Amniotic epithelial cell (primary cell): ENCODE measurements at regions not wholly inside any gene's neighbourhood (a gene's known extent, or its start where the extent isn't known, plus 50 kb on each side); places are given as distances from the start of the nearest gene placed in this dataset.
"Not testable (repeated sequence)": the region's sequence is repeated elsewhere in the genome, so short reads cannot be mapped to it uniquely, and the experiment has no call there.

Experiments
- DNase-seq: peaks from one replicate; pipeline ENCODE4 v3.0.0-alpha.2; 2010; ENCODE audit warnings: low read depth

GRCh38 chr5:101751105-101751504 lies 545.0 kb downstream of the SLCO4C1 start:
- DNase-seq, result no peak

DNA sequence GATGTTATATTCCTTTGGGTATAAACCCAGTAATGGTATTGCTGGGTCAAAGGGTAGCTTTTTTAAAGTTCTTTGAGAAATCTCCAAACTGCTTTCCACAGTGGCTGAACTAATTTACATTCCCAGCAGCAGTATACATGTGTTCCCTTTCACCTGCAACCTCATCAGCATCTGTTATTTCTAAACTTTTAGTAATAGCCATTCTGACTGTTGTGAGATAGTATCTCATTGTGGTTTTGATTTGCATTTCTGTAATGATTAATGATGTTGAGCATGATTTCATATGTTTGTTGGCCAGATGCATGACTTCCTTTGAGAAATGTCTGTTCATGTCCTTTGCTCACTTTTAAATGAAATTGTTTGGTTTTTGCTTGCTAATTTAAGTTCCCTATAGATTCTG lies 553.1 kb downstream of the SLCO4C1 start:
- DNase-seq, result not testable (repeated sequence)

- DNase-seq, result no peak
These were observed 567.2 kb downstream of the SLCO4C1 start for GRCh38 chr5:101728933-101729332.

DNA sequence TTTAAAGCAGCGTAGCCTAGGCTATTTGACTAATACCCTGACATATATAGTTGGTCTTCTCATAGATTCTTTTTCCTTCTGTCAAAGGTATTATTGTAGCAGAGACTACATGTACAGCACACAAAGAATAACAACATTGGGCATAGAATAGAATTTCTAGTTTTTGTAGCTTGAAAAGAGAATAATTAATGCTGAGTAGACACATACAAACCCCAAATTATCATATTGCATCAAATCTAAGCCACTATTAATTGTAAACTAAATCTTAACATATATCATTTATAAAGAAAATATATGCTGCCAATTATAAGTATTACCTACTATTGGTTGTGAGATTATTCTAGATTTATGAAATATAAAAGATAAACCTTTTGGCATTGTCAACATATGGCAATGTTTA lies 574.5 kb downstream of the SLCO4C1 start:
- DNase-seq, result no peak

DNA sequence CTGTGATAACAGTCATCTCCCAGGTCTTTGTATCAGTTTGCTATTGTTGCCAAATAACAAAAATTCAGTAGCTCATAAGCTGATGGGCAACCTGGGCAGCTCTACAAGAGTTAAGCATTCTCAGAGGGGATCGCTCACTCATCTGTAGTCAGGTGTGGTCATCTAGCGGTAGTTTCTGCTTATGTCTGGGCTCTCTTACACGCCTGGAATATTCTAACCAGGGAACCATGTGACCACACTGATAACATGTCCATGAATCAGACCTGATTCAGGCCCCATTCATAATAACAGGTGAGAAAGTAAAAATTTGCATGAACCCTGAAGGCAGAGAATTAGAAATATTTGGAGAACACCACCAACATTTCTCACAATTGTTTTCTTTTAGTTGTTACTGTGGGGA lies 576.1 kb downstream of the SLCO4C1 start:
- DNase-seq, result no peak

- no peak for DNase-seq
These were observed 578.4 kb downstream of the SLCO4C1 start for GRCh38 chr5:101717721-101718120.

DNA sequence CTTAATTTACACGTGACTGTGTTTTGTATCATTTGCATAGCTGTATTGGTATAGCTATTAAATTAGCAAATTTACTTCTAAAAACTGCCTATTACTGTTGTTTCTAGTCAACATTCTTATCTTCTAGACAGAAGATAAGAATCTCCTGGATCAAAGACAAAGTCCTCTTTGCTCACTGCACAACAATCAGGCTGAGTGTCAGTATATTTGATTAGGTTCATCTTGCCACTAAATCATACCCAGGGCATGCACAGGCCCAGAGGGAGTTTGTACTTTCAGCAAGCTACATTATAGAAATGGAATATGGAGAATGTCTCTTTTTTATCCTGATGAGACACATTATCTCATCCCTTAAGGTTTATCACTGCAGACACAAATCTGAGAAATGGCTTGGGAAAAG lies 579.1 kb downstream of the SLCO4C1 start:
- no peak for DNase-seq

DNA sequence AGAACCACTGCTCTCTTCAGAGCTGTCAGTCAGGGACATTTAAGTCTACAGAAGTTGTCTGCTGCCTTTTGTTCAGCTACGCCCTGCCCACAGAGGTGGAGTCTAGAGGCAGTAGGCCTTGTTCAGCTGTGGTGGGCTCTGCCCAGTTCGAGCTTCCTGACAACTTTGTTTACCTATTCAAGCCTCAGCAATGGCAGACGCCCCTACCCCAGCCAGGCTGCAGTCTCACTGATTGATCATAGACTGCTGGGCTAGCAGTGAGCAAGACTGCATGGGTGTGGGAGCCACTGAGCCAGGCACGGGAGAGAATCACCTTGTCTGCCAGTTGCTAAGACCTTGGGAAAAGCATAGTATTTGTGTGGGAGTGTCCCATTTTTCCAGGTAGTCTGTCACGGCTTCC lies 580.3 kb downstream of the SLCO4C1 start:
- DNase-seq, result not testable (repeated sequence)

DNA sequence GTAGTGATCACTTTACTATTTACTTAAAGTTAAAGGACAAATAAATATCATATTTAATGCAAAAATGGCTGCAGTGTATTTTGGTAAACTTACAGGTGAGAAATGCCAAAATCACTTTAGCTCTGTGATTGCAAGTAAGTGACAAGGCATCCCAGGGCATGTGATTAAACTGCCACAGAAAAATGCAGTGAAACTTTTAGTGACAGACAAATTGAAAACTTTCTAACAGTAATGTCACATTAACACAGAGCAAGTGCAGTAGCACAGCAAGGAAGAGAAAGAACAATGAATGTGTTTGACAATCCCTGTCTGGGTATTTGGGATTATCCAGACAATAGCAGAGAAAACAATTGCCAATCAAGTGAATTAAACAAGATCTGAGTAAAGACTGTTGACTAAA lies 606.8 kb downstream of the SLCO4C1 start:
- no peak for DNase-seq

DNA sequence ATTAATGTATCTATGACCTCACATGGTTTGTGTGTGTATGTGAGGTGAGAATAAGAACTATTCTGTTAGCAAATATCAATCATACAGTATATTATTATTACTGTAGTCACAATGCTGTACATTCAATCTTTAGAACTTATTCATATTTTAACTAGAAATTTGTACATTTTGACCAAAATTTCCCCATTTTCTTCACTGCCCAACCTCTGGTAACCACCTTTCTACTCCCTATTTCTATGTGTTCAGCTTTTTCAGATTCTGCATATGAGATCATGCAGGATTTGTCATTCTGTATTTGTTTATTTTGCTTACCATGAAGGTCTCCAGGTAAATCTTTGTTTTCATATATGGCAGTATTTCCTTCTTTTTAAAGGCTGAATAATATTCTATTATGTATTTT lies 607.9 kb downstream of the SLCO4C1 start:
- no peak for DNase-seq

DNA sequence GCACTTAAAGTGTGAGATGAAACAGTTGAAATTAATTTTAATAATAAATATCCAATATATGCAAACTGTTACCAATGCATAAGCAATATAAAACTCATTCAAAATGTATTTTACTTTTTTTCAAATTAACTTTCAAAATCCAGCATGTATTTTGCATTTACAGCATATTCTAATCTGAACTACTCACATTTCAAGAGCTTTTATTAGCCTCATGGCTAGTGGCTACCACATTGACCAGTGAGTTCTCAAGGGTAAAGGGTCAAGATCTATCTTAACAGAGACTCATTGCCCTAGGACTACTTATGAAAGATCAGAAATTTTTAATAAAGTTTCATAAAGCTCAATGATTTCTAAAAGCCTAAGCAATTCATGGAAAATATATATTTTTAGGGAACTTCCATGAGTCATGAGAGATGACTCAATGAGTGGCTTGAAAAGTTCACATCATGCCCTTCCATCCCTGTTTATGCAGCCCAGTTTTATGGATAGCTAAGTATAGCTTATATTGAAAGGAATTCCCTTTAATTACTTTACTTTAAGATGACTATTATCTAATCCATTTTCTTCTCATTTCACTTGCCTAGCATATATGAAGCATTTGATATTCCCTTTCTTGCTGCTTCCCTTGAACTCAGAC lies 608.6 kb downstream of the SLCO4C1 start:
- DNase-seq, result no peak

DNA sequence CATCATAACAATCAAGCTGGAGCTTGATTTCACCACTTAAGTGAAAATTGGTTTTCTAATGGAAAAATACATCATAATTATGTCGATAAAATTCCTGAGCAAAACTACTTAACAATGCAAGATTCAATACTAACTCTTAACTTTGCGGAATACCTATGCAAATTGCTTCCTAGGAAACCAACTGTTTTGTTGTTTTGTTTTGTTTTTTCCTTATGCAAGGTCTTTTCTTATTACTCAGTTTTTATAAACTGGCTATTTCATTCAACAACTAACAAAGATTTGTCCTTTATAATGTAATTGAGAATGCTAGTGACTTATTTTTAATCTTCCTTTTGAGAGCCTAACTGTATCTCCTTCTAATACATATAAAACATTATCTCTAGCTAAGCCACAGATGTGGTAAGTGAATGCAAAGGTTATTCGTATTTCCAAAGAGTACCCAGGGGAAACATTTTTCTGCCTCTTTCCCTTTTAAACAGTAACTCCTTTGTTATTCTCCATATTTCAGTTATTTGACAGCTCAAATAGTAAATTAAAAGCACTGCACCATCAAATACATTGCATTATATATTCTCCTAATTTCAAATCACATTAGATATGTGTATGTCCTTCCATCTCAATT lies 609.4 kb downstream of the SLCO4C1 start:
- no peak for DNase-seq

GRCh38 chr5:101679816-101680215 lies 616.3 kb downstream of the SLCO4C1 start:
- DNase-seq, result peak; percentile 4

DNA sequence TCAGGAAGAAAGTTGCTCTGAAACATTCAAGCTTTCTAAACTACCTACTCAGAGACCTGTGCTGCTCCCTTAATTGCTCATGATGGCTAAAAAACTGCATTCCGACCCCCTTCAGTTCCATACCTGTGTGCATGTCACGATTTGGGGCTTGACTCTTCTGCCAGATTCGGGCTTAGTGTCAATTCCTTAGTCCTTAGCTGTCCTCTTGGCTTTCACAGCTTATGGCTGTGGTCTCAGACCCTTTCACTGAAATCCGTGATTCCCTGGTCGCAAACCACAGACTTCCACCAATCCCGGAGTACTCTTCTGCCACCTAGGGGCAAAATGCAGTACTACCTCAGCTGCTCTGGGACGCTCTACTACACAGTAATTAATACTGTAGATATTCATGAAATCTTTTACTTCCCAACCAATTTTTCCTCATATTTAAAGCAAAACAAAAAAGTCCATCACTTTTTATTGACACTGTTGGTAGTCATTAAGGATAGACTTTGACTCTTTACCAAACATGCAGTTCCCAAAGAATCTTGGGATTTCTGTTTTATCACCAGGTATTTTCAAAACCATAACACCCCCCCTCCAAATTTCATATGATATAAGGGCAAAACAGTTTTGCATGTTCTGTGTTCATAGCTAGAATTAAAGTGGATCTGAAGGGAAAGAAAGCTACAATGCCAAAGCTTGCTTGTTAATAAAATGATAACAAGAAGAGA lies 617.4 kb downstream of the SLCO4C1 start:
- peak; percentile 32 for DNase-seq

GRCh38 chr5:101677961-101678360 lies 618.1 kb downstream of the SLCO4C1 start:
- no peak for DNase-seq

DNA sequence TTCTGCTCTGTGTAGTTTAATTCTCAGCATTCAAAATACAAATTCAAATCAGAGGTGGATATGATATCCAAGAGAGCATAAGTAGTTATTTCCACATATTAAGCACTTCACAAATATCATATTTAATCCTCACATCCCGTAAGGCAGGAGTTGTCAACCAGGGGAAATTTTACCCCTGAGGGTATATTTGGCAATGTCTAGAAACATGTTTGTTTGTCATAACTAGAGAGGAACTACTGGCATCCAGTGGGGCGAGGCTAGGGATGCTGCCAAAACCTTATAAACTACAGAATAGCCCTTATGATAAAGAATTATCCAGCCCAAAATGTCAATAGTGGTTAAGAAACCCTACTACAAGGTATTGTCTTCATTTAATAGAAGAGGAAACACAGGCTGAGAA lies 619.4 kb downstream of the SLCO4C1 start:
- DNase-seq, result no peak

DNA sequence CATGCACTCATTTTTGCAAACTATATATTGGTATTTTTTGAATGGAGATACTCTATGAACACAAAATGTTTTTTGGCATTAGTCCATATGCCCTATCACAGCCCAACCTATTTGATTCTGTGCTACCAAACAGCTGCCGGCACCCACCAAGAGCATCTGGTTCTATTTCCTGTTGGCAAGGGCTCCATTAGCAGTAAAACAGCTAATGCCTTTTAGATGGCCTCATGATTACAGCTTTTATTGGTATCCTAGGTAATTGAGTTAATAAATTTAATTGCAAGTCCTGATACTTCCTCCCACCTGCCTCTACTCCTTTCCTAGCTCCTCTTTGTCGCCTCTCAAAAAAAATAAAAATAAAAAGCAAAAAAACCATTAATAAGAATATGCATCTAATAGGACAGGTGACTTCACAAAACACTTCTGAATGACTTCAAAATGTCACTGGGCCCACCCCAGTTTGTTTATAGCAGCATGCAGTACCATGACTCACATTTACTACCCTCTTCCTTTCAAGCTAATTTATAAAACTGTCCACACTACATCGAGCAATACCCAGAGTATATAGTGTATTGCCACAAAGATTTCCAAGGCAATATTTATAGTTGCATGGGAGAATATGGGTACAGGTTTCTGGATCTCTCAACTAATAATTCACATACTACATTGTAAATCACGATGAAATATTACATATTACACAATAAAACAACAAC lies 620.4 kb downstream of the SLCO4C1 start:
- no peak for DNase-seq

DNA sequence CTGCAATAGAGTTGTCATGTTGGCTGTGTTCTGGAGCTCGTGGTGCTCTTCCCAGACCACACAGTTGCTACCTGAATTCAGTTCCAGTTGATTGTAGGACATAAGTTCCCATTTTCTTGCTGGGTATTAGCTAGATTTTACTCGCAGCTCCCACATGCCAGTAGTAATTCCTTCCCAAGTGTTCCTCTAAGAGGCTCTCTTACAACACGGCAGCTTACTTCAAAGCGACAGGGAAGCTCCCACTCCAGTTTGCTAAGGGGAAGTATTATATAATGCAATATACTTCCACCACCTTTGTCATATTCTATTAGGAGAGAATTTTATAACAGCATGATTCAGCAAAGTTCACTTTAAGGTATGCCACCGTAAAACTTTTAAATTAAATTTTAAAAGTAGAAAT lies 623.0 kb downstream of the SLCO4C1 start:
- no peak for DNase-seq

DNA sequence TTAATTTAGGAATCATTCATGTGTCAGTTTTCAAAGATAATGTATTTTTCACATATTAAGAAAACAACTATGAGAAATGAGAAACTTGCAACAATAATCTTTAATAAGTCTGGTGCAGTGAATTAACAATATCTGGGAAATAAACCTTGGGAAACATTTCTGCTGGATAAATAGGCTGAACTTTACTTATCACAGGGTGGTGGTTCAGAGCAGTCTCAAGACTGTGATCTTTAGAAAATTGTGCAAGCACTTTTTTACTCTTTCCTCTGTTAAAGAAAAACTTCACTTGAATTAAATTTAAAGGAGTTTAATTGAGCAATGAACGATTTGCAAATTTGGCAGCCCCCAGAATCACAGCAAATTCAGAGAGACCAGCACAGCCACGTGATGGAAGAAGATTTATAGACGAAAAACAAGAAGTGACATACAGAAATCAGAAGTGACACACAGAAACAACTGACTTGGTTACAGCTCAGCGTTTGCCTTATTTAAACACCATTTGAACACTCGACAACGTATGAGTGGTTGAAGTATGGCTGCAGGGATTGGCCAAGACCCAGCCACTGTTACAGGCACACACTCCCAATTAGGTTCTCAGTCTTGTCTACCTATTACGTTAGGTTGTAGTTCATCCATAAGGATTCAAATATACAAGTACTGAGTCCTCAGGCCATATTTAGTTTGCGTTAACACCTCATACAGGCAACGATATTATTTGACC lies 631.9 kb downstream of the SLCO4C1 start:
- no peak for DNase-seq

DNA sequence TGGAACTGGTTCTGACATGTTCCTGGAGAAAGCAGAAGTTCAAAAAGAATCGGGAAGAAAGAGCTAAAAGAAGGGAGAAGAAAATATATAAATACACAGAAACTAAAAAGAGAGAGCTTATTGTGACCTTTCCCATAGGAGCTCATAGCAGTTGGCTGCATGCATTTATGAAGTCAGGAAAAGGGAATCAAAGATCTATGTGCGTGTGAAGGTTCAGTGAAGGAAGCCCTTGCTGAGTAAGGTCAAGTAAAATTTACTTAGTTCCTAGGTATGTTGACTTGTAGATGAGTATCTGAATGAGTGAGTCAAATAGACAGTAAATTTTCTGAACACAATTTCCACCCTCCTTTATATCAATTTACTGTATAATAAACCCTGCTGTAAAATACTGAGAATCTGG lies 632.5 kb downstream of the SLCO4C1 start:
- no peak for DNase-seq

GRCh38 chr5:101662263-101662662 lies 633.8 kb downstream of the SLCO4C1 start:
- DNase-seq, result no peak

DNA sequence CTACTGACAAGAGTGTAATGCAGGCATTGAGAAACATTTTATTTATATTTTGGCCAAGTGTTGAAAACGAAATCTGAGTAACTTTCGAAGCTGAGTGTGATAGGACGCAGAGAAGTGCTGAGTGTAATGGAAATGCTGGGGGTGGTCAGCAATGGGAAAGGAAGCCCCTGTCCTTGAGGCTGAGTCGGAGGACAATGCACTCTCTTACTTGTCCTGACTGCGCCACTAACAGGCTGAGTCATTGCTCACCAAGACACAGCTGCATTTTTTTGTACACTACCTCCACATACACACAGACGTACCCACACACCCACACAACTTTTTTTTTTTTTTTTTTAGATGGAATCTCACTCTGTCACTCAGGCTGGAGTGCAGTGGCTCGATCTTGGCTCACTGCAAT lies 637.7 kb downstream of the SLCO4C1 start:
- DNase-seq, result no peak
